GM18907 (cell line): ENCODE measurements at regions not wholly inside any gene's neighbourhood (a gene's known extent, or its start where the extent isn't known, plus 50 kb on each side); places are given as distances from the start of the nearest gene placed in this dataset.
"Not testable (repeated sequence)": the region's sequence is repeated elsewhere in the genome, so short reads cannot be mapped to it uniquely, and the experiment has no call there.

ENCODE experiments used
- ATAC-seq: cut with Tn5 transposase; IDR thresholded peaks from one replicate; pipeline ENCODE4 v1.9.1; 2021; ENCODE audit warnings: mild to moderate bottlenecking, moderate library complexity; ENCODE audit not compliant: unreplicated experiment

GRCh38 chr7:13802651-13803050, 186.8 kb downstream of the ETV1 start:
- no peak for ATAC-seq

- ATAC-seq, result no peak
Observed at GRCh38 chr7:13803134-13803533, 186.3 kb downstream of the ETV1 start.

- not testable (repeated sequence) for ATAC-seq
Observed at GRCh38 chr7:13806089-13806867, 183.2 kb downstream of the ETV1 start.

GRCh38 chr7:13817230-13817629, 172.2 kb downstream of the ETV1 start:
- not testable (repeated sequence) for ATAC-seq

- ATAC-seq, result no peak
Observed at GRCh38 chr7:13821152-13821787, 168.2 kb downstream of the ETV1 start.

- ATAC-seq, result no peak
Observed at GRCh38 chr7:13822678-13823077, 166.8 kb downstream of the ETV1 start.

GRCh38 chr7:13826752-13827151, 162.7 kb downstream of the ETV1 start:
- no peak for ATAC-seq

GRCh38 chr7:13827716-13828115, 161.8 kb downstream of the ETV1 start:
- no peak for ATAC-seq

- ATAC-seq, result no peak
Observed at GRCh38 chr7:13829231-13829630, 160.2 kb downstream of the ETV1 start.

GRCh38 chr7:13829914-13830900, 159.3 kb downstream of the ETV1 start:
- ATAC-seq, result no peak

- no peak for ATAC-seq
Observed at GRCh38 chr7:13832346-13832745, 157.1 kb downstream of the ETV1 start.

- ATAC-seq, result no peak
Observed at GRCh38 chr7:13834328-13834761, 155.1 kb downstream of the ETV1 start.

- no peak for ATAC-seq
Observed at GRCh38 chr7:13835442-13835841, 154.0 kb downstream of the ETV1 start.

GRCh38 chr7:13839063-13839462, 150.4 kb downstream of the ETV1 start:
- ATAC-seq, result no peak
